ENCODE measurements at regions not wholly inside any gene's neighbourhood (a gene's known extent, or its start where the extent isn't known, plus 50 kb on each side); places are given as distances from the start of the nearest gene placed in this dataset.

GRCh38 chr10:104526188-104526587, 114.9 kb upstream of the SORCS3 start:
- no peak overlapping the region for H3K4me3 ChIP-seq
- H3K36me3 ChIP-seq: no peaks in the 10 kb centered on the region
- no peaks in the 10 kb centered on the region for H3K9me3 ChIP-seq
- no peaks in the 10 kb centered on the region for H3K4me1 ChIP-seq
- ATAC-seq (no peak), DNase-seq (no peak)
- H3K27me3 ChIP-seq: peaks cover 0 to 6% of the 10 kb centered on the region in 2 donors
- no peak overlapping the region for H3K27ac ChIP-seq
- no peak for TF ChIP-seq CTCF (IDR thresholded peaks at IDR 0.05)
- intact Hi-C loops (cut with DNase I): no loop called here

GRCh38 chr10:104527013-104527412, 114.1 kb upstream of the SORCS3 start:
- no peaks in the 10 kb centered on the region for H3K9me3 ChIP-seq
- H3K27me3 ChIP-seq: peaks cover 0 to 2% of the 10 kb centered on the region in 2 donors
- no peaks in the 10 kb centered on the region for H3K4me1 ChIP-seq
- DNase-seq: no peak
- TF ChIP-seq CTCF (IDR thresholded peaks at IDR 0.05): no peak
- intact Hi-C loops (cut with DNase I): no loop called here
- H3K27ac ChIP-seq: no peak overlapping the region
- no peak for ATAC-seq
- no peaks in the 10 kb centered on the region for H3K36me3 ChIP-seq
- H3K4me3 ChIP-seq: no peak overlapping the region

DNA sequence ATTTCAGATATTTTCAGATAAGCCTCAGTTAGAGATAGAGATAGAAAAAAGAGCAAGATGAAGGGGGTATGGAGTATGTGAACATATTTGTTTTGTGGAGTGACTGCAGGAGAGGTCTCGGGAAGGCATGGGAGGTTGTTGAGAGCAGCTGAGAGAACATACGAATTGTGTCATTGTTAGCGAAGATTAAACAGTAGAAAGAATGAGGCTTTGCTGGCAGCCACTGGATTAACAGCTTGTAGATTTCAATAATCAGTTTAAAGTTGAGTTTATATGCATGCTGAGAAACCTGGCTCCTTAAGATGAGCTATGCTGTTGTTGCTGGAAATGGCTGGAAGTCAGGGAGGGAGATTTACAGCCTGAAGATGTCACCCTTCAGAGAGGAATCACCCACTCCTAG, 100.9 kb upstream of the SORCS3 start:
- Histone ChIP-seq H3K4me3 (no peak overlapping the region), H3K27me3 (peaks cover 0 to 15% of the 10 kb centered on the region in 2 donors), H3K27ac (no peak overlapping the region), H3K9me3 (no peaks in the 10 kb centered on the region), H3K36me3 (no peaks in the 10 kb centered on the region), H3K4me1 (no peaks in the 10 kb centered on the region)
- intact Hi-C loops (cut with DNase I): no loop called here
- ATAC-seq: no peak
- DNase-seq: peak in 2 of 4 donors; percentile 72 to 84
- no peak for TF ChIP-seq CTCF (IDR thresholded peaks at IDR 0.05)

DNA sequence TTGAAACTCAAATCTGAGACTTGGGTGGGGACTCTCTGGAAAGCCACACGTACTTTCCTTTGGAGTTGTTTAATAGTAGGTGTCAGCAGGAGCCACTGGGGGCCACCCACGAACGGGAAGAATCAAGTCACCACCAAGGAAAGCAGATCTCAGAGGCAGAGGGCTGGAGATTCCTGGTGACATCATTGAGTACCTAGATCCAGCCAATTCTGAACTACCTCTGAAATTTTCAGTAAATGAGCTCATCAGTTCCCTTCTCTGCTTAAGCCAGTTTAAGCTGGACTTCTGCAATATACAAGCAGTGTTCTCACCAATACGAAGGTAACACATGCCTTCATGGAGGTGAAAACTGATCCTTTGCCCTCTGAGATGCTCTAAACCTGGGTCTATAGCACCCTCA, 99.3 kb upstream of the SORCS3 start:
- Histone ChIP-seq H3K27ac (no peak overlapping the region), H3K9me3 (no peaks in the 10 kb centered on the region), H3K36me3 (no peaks in the 10 kb centered on the region), H3K27me3 (peaks cover 0 to 8% of the 10 kb centered on the region in 2 donors), H3K4me1 (no peaks in the 10 kb centered on the region), H3K4me3 (no peak overlapping the region)
- no peak for ATAC-seq
- no peak for TF ChIP-seq CTCF (IDR thresholded peaks at IDR 0.05)
- DNase-seq: no peak
- intact Hi-C loops (cut with DNase I): no loop called here

- Histone ChIP-seq H3K36me3 (no peaks in the 10 kb centered on the region), H3K9me3 (no peaks in the 10 kb centered on the region), H3K27me3 (peaks cover 0 to 6% of the 10 kb centered on the region in 2 donors), H3K27ac (no peak overlapping the region), H3K4me3 (no peak overlapping the region), H3K4me1 (no peaks in the 10 kb centered on the region)
- no peak for TF ChIP-seq CTCF (IDR thresholded peaks at IDR 0.05)
- intact Hi-C loops (cut with DNase I): no loop called here
- DNase-seq (no peak), ATAC-seq (no peak)
Observed at GRCh38 chr10:104546336-104546735, 94.8 kb upstream of the SORCS3 start.

All from left lung (tissue), 4 donors.